IMR-90 (cell line): ENCODE measurements at regions not wholly inside any gene's neighbourhood (a gene's known extent, or its start where the extent isn't known, plus 50 kb on each side); places are given as distances from the start of the nearest gene placed in this dataset.

Source experiments
- ATAC-seq: fragments of 200-7000 bp; cut with Tn5 transposase; 2 replicates; pipeline ENCODE4 v1.9.1; 2020; ENCODE audit warnings: low read depth, mild to moderate bottlenecking, moderate library complexity
- BruUV-seq: library from RNA; stranded (reverse); fragments of 400-500 nt; replicated peaks from 2 replicates; lab custom pipeline; 2021; lab: Mats Ljungman, UMichigan
- CTCF ChIA-PET: fragments of 300-600 bp; formaldehyde crosslinking; extraction: SDS; loops from one replicate; lab custom pipeline; 2021; ENCODE audit warnings: antibody characterized with exemption; lab: Yijun Ruan, JAX
- POLR2A ChIA-PET: fragments of 300-600 bp; sonication (Branson Sonifier 250); formaldehyde crosslinking; loops from one replicate; lab custom pipeline; 2022; ENCODE audit warnings: antibody characterized with exemption; ENCODE audit not compliant: unreplicated experiment; lab: Charles Lee
- DNase-seq: peaks from one replicate; pipeline ENCODE4 v3.0.0; 2013
- H2AFZ ChIP-seq: replicated peaks from 2 replicates; pipeline ENCODE3; 2013; ENCODE audit warnings: low read length, mild to moderate bottlenecking; ENCODE audit not compliant: poor library complexity
- H2AK5ac ChIP-seq: 2 replicates; pipeline ENCODE4 v1.6.1; 2013; ENCODE audit warnings: low read depth, low read length, inconsistent platforms
- H2AK9ac ChIP-seq: replicated peaks from 2 replicates; pipeline ENCODE3; 2013; ENCODE audit warnings: mild to moderate bottlenecking, low read depth, low read length, moderate library complexity; ENCODE audit not compliant: poor library complexity
- H2BK120ac ChIP-seq: 2 replicates; pipeline ENCODE4 v1.6.1; 2013; ENCODE audit warnings: low read depth, low read length, inconsistent platforms
- H2BK15ac ChIP-seq: 3 replicates; pipeline ENCODE4 v1.6.1; 2013; ENCODE audit warnings: low read depth, low read length, inconsistent platforms
- H2BK20ac ChIP-seq: 2 replicates; pipeline ENCODE4 v1.6.1; 2013; ENCODE audit warnings: low read depth, mild to moderate bottlenecking, inconsistent platforms, low read length, moderate library complexity
- H2BK5ac ChIP-seq: 2 replicates; pipeline ENCODE4 v1.6.1; 2013; ENCODE audit warnings: mild to moderate bottlenecking, low read depth, low read length, inconsistent platforms; ENCODE audit not compliant: poor library complexity, severe bottlenecking
- H3K14ac ChIP-seq: replicated peaks from 2 replicates; pipeline ENCODE4 v1.6.1; 2013; ENCODE audit warnings: low read depth, low read length, inconsistent platforms
- H3K18ac ChIP-seq: 2 replicates; pipeline ENCODE4 v1.6.1; 2013; ENCODE audit warnings: low read depth, low read length, control low read depth
- H3K23ac ChIP-seq: 2 replicates; pipeline ENCODE4 v1.6.1; 2013; ENCODE audit warnings: low read depth, low read length, inconsistent platforms
- H3K27ac ChIP-seq: 2 replicates; pipeline ENCODE4 v1.5.1; 2013; ENCODE audit warnings: mild to moderate bottlenecking, control low read depth, low read length; ENCODE audit not compliant: insufficient read depth
- H3K27me3 ChIP-seq: 2 replicates; pipeline ENCODE4 v1.6.1; 2013; ENCODE audit warnings: low read length; ENCODE audit not compliant: control insufficient read depth, insufficient read depth
- H3K36me3 ChIP-seq: 2 replicates; pipeline ENCODE4 v1.6.1; 2013; ENCODE audit warnings: low read length, mixed read lengths; ENCODE audit not compliant: control insufficient read depth, insufficient read depth
- H3K4ac ChIP-seq: 2 replicates; pipeline ENCODE4 v1.6.1; 2013; ENCODE audit warnings: low read depth, low read length, inconsistent platforms
- H3K4me1 ChIP-seq: 2 replicates; pipeline ENCODE4 v1.6.1; 2013; ENCODE audit warnings: low read length, mixed read lengths; ENCODE audit not compliant: control insufficient read depth, insufficient read depth
- H3K4me2 ChIP-seq: 2 replicates; pipeline ENCODE4 v1.6.1; 2013; ENCODE audit warnings: low read depth, mild to moderate bottlenecking, control low read depth, low read length, moderate library complexity
- H3K4me3 ChIP-seq: 2 replicates; pipeline ENCODE4 v1.5.1; 2013; ENCODE audit warnings: low read depth, mild to moderate bottlenecking, control low read depth, low read length, moderate library complexity; ENCODE audit not compliant: insufficient read depth
- H3K56ac ChIP-seq: 2 replicates; pipeline ENCODE4 v1.6.1; 2013; ENCODE audit warnings: low read length, inconsistent platforms; ENCODE audit not compliant: insufficient read depth; ENCODE audit errors: extremely low read depth
- H3K79me1 ChIP-seq, 2 experiments: 2 replicates each; pipeline ENCODE4 v1.6.1; 2013; ENCODE audit warnings: low read length in 2 of 2, inconsistent platforms in 1 of 2, low read depth in 1 of 2
- H3K9ac ChIP-seq: 2 replicates; pipeline ENCODE4 v1.6.1; 2013; ENCODE audit warnings: low read depth, low read length, control low read depth
- H3K9me1 ChIP-seq: 2 replicates; pipeline ENCODE4 v1.6.1; 2013; ENCODE audit warnings: low read length, inconsistent platforms; ENCODE audit not compliant: insufficient read depth
- H3K9me3 ChIP-seq: 2 replicates; pipeline ENCODE4 v1.6.1; 2013; ENCODE audit warnings: low read length; ENCODE audit not compliant: control insufficient read depth, insufficient read depth
- H4K20me1 ChIP-seq: 2 replicates; pipeline ENCODE4 v1.6.1; 2013; ENCODE audit warnings: low read length, inconsistent platforms; ENCODE audit not compliant: insufficient read depth
- H4K5ac ChIP-seq: 2 replicates; pipeline ENCODE4 v1.6.1; 2013; ENCODE audit warnings: mild to moderate bottlenecking, low read depth, low read length, control low read depth
- H4K8ac ChIP-seq, 2 experiments: 2 replicates each; pipeline ENCODE4 v1.6.1; 2013; ENCODE audit warnings: low read depth in 2 of 2, low read length in 2 of 2, control low read depth in 1 of 2, inconsistent platforms in 1 of 2
- H4K91ac ChIP-seq: 2 replicates; pipeline ENCODE4 v1.6.1; 2013; ENCODE audit warnings: low read depth, low read length, inconsistent platforms; ENCODE audit not compliant: insufficient read depth
- BHLHE40 ChIP-seq: fragments of 150-350 bp; IDR thresholded peaks from 2 replicates; pipeline ENCODE4 v1.6.1; 2016; ENCODE audit warnings: mild to moderate bottlenecking, low read depth, low read length
- CHD1 ChIP-seq: IDR thresholded peaks from 2 replicates; pipeline ENCODE4 v1.6.1; 2012; ENCODE audit warnings: low read depth, low read length, improper control_type of control experiment
- FOS ChIP-seq: fragments of 150-350 bp; IDR thresholded peaks from 2 replicates; pipeline ENCODE4 v1.6.1; 2016; ENCODE audit warnings: low read depth, low read length
- NFE2L2 ChIP-seq: fragments of 150-350 bp; IDR thresholded peaks from 2 replicates; pipeline ENCODE4 v1.6.1; 2016; ENCODE audit warnings: low read depth, mild to moderate bottlenecking, low read length
- RFX5 ChIP-seq: IDR thresholded peaks from 2 replicates; pipeline ENCODE4 v1.8.0; 2012; ENCODE audit warnings: low read depth, mild to moderate bottlenecking, low read length, moderate library complexity
- SMC3 ChIP-seq: fragments of 150-350 bp; IDR thresholded peaks from 2 replicates; pipeline ENCODE4 v1.6.1; 2016; ENCODE audit warnings: low read depth, mild to moderate bottlenecking, antibody characterized with exemption, low read length, moderate library complexity
- dilution Hi-C: fragments of 300-500 bp; cut with HindIII; formaldehyde crosslinking; loops from one replicate; pipeline ENCODE4 v1.14.3; 2018; ENCODE audit warnings: low sequenced_read_pairs; ENCODE audit not compliant: unreplicated experiment
- in situ Hi-C: fragments of 300-500 bp; cut with MboI; formaldehyde crosslinking; loops from 3 replicates; pipeline ENCODE4 v1.14.3; 2019; ENCODE audit warnings: low sequenced_read_pairs, inconsistent platforms, mixed read lengths
- intact Hi-C: fragments of 100-400 bp; cut with micrococcal nuclease; formaldehyde crosslinking; loops from 2 replicates; pipeline ENCODE4 v1.10.0; 2022
- TF ChIP-seq, protein P1 (sequence below): conservative IDR thresholded peaks from 2 replicates; pipeline ENCODE4 v1.5.1; 2012; ENCODE audit warnings: mild to moderate bottlenecking, low read depth, low read length, improper control_type of control experiment
- TF ChIP-seq, protein P2 (sequence below): fragments of 150-350 bp; IDR thresholded peaks from 2 replicates; pipeline ENCODE4 v1.6.1; 2017; ENCODE audit warnings: mild to moderate bottlenecking, antibody characterized with exemption, low read length, low read depth

DNA sequence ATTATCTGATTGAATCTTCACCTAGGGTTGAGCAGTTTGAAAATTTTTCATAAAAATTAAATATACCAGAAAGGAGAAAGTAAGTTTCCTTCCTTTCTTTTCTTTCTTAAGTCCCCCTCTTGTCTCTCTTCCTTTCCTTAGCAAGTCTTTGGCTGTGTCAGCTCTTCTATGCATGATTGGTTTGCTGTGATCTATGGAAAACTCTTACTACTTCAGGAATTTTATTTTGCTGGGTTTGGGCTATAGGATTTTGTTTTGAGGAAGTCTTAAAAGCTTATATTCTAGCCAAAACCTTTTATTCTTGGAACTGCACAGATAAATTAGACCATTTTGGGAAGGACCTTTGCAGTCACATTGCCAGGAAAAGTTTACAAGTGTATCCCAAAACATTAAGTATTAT, 173.4 kb upstream of the CITED2 start:
- DNase-seq (no peak), ATAC-seq (no peak)
- Histone ChIP-seq H3K27ac (no peak overlapping the region), H2BK120ac (no peak overlapping the region), H3K9ac (no peak overlapping the region), H4K8ac (no peak overlapping the region), H3K18ac (no peak overlapping the region; the same call in 1 of the 2 replicates), H2AK9ac (no peak overlapping the region), H3K27me3 (no peaks in the 10 kb centered on the region), H3K4me2 (no peak overlapping the region), H3K4me1 (peaks cover 16% of the 10 kb centered on the region), H4K5ac (no peak overlapping the region), H4K20me1 (no peaks in the 10 kb centered on the region), H4K91ac (no peak overlapping the region), H2AK5ac (no peak overlapping the region), H3K79me1 (no peaks in the 10 kb centered on the region), H3K9me1 (no peaks in the 10 kb centered on the region; the same call in 1 of the 2 replicates), H3K9me3 (no peaks in the 10 kb centered on the region), H3K23ac (no peak overlapping the region; the same call in 1 of the 2 replicates), H2BK15ac (no peak overlapping the region), H3K56ac (no peak overlapping the region), H2AFZ (no peak overlapping the region), H3K4me3 (no peak overlapping the region), H3K14ac (no peak overlapping the region), H3K4ac (no peak overlapping the region), H3K36me3 (no peaks in the 10 kb centered on the region), H2BK5ac (no peak overlapping the region), H2BK20ac (no peak overlapping the region)
- BruUV-seq: no TSS peak
- dilution Hi-C loops: no loop called here
- in situ Hi-C loops: no loop called here
- intact Hi-C loops: no loop called here
- TF ChIP-seq, protein P1, sequence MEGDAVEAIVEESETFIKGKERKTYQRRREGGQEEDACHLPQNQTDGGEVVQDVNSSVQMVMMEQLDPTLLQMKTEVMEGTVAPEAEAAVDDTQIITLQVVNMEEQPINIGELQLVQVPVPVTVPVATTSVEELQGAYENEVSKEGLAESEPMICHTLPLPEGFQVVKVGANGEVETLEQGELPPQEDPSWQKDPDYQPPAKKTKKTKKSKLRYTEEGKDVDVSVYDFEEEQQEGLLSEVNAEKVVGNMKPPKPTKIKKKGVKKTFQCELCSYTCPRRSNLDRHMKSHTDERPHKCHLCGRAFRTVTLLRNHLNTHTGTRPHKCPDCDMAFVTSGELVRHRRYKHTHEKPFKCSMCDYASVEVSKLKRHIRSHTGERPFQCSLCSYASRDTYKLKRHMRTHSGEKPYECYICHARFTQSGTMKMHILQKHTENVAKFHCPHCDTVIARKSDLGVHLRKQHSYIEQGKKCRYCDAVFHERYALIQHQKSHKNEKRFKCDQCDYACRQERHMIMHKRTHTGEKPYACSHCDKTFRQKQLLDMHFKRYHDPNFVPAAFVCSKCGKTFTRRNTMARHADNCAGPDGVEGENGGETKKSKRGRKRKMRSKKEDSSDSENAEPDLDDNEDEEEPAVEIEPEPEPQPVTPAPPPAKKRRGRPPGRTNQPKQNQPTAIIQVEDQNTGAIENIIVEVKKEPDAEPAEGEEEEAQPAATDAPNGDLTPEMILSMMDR: no peak
- TF ChIP-seq NFE2L2 (no peak), RFX5 (no peak), SMC3 (no peak), CHD1 (no peak), FOS (no peak), BHLHE40 (no peak)
- TF ChIP-seq, protein P2, sequence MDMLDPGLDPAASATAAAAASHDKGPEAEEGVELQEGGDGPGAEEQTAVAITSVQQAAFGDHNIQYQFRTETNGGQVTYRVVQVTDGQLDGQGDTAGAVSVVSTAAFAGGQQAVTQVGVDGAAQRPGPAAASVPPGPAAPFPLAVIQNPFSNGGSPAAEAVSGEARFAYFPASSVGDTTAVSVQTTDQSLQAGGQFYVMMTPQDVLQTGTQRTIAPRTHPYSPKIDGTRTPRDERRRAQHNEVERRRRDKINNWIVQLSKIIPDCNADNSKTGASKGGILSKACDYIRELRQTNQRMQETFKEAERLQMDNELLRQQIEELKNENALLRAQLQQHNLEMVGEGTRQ: no peak
- CTCF ChIA-PET: interaction anchor here (1.1 kb wide), 1 partner anchor 30 kb away, joined by 3 read pairs; no protein-coding TSS in a partner anchor
- POLR2A ChIA-PET: interaction anchor here (0.9 to 1.4 kb wide), 2 partner anchors 173 to 174 kb away, joined by 3 to 4 read pairs; partner anchors contain the start of gene CITED2
